HCT116 (cell line): ENCODE measurements at regions not wholly inside any gene's neighbourhood (a gene's known extent, or its start where the extent isn't known, plus 50 kb on each side); places are given as distances from the start of the nearest gene placed in this dataset.

ENCODE experiments used
- EGR1 ChIP-seq: IDR thresholded peaks from 2 replicates; pipeline ENCODE4 v1.6.1; 2012; ENCODE audit warnings: low read depth
- EZH2 ChIP-seq: fragments of 200-600 bp; sonication (generic); IDR thresholded peaks from 2 replicates; pipeline ENCODE4 v1.6.1; 2017; ENCODE audit warnings: antibody characterized with exemption, mixed run types
- EZH2phosphoT487 ChIP-seq: fragments of 200-600 bp; IDR thresholded peaks from 2 replicates; pipeline ENCODE4 v1.6.1; 2018; ENCODE audit warnings: antibody characterized with exemption, borderline replicate concordance
- FOSL1 ChIP-seq: IDR thresholded peaks from 2 replicates; pipeline ENCODE4 v1.6.1; 2012; ENCODE audit warnings: low read depth
- POLR2A ChIP-seq: IDR thresholded peaks from 2 replicates; pipeline ENCODE4 v1.7.0; 2011; ENCODE audit warnings: borderline replicate concordance; ENCODE audit not compliant: insufficient read depth, insufficient read length; ENCODE audit errors: extremely low read depth
- POLR2AphosphoS5 ChIP-seq: IDR thresholded peaks from 2 replicates; pipeline ENCODE4 v1.6.1; 2011; ENCODE audit warnings: mild to moderate bottlenecking, low read depth, low read length, moderate library complexity
- RAD21 ChIP-seq: IDR thresholded peaks from 2 replicates; pipeline ENCODE4 v1.6.1; 2012; ENCODE audit warnings: low read depth, mild to moderate bottlenecking
- SIN3A ChIP-seq: IDR thresholded peaks from 2 replicates; pipeline ENCODE4 v1.6.1; 2012; ENCODE audit warnings: low read depth
- YY1 ChIP-seq: IDR thresholded peaks from 2 replicates; pipeline ENCODE4 v1.6.1; 2011; ENCODE audit warnings: low read length, low read depth, moderate library complexity, mild to moderate bottlenecking; ENCODE audit not compliant: insufficient replicate concordance; ENCODE audit errors: extremely low read depth
- ZNF274 ChIP-seq: fragments of 200-500 bp; sonication (Bioruptor generic); IDR thresholded peaks from 2 replicates; pipeline ENCODE4 v1.6.1; 2014; ENCODE audit warnings: mild to moderate bottlenecking, low read depth, low read length, inconsistent platforms
- TF ChIP-seq, protein P1 (sequence below), 3 experiments: fragments of 200-600 bp in 1 of 3; sonication (generic) in 1 of 3; IDR thresholded peaks in 2 of 3; conservative IDR thresholded peaks in 1 of 3; 2 replicates each; pipeline ENCODE4 v1.5.1; 2012 to 2017; ENCODE audit warnings: low read depth in 2 of 3, low read length in 2 of 3, antibody characterized with exemption in 1 of 3, borderline replicate concordance in 1 of 3, control low read depth in 1 of 3, mild to moderate bottlenecking in 1 of 3, mixed read lengths in 1 of 3, mixed run types in 1 of 3, moderate library complexity in 1 of 3; ENCODE audit not compliant: insufficient read depth in 1 of 3
- TF ChIP-seq, protein P2 (sequence below): IDR thresholded peaks from 2 replicates; pipeline ENCODE4 v1.6.1; 2012
- TF ChIP-seq, protein P3 (sequence below): IDR thresholded peaks from 2 replicates; pipeline ENCODE4 v1.6.1; 2012

DNA sequence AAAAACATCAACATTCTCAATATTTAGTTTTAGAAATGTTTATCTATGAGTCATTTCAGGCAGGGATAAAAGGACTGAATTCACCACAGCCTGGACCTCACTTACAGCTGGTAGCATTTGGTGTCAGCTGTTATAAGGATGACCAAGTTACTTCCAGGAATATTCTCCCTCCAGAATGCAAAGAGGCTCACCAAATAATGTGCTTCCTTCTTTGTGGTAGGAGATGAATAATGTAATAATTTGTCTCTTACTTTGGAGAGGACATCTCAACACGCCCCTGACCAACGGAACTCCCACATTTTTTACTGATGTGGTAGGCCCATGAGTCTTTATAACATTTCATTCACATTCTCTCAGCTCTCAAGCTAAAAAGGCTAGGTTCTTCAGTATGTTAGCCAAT, 825.9 kb upstream of the GRAMD2B start:
- TF ChIP-seq, protein P1, sequence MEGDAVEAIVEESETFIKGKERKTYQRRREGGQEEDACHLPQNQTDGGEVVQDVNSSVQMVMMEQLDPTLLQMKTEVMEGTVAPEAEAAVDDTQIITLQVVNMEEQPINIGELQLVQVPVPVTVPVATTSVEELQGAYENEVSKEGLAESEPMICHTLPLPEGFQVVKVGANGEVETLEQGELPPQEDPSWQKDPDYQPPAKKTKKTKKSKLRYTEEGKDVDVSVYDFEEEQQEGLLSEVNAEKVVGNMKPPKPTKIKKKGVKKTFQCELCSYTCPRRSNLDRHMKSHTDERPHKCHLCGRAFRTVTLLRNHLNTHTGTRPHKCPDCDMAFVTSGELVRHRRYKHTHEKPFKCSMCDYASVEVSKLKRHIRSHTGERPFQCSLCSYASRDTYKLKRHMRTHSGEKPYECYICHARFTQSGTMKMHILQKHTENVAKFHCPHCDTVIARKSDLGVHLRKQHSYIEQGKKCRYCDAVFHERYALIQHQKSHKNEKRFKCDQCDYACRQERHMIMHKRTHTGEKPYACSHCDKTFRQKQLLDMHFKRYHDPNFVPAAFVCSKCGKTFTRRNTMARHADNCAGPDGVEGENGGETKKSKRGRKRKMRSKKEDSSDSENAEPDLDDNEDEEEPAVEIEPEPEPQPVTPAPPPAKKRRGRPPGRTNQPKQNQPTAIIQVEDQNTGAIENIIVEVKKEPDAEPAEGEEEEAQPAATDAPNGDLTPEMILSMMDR (IDR thresholded peaks at IDR 0.05 in 2 of 3, conservative IDR thresholded peaks at IDR 0.05 in 1 of 3; ENCODE audit: borderline replicate concordance in 1 of 3, insufficient read depth in 1 of 3, low read depth in 2 of 3, low read length in 2 of 3) = no peak
- TF ChIP-seq RAD21 (no peak), POLR2AphosphoS5 (no peak), POLR2A (no peak), FOSL1 (no peak), ZNF274 (no peak), YY1 (no peak), EZH2phosphoT487 (no peak), SIN3A (no peak), EGR1 (no peak), EZH2 (no peak)
- TF ChIP-seq, protein P2, sequence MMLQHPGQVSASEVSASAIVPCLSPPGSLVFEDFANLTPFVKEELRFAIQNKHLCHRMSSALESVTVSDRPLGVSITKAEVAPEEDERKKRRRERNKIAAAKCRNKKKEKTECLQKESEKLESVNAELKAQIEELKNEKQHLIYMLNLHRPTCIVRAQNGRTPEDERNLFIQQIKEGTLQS = no peak
- TF ChIP-seq, protein P3, sequence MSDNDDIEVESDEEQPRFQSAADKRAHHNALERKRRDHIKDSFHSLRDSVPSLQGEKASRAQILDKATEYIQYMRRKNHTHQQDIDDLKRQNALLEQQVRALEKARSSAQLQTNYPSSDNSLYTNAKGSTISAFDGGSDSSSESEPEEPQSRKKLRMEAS = no peak
